GM21717 (cell line): ENCODE measurements at regions not wholly inside any gene's neighbourhood (a gene's known extent, or its start where the extent isn't known, plus 50 kb on each side); places are given as distances from the start of the nearest gene placed in this dataset.

Source experiments
- ATAC-seq: cut with Tn5 transposase; IDR thresholded peaks from one replicate; pipeline ENCODE4 v1.9.1; 2021; ENCODE audit warnings: mild to moderate bottlenecking, moderate library complexity; ENCODE audit not compliant: unreplicated experiment

DNA sequence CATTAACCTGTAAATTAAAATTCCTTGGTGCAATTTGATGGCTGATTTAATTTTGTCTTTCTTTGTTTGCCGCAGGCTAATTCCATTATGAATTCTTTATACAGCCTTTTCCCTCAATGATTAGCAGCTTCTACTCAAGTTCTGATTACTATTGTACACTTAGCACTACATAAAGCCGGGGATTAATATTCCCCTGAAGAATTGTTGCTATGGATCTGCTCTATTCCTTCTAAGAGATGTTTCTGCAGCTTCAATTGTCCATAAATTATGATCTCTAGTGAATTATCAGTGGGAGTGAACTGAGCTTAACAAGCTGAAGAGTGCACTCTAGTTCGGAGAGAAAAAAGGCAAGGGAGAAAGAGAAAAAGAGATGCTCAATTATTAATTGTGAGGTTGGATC lies 433.7 kb upstream of the SPRED2 start:
- ATAC-seq: no peak

DNA sequence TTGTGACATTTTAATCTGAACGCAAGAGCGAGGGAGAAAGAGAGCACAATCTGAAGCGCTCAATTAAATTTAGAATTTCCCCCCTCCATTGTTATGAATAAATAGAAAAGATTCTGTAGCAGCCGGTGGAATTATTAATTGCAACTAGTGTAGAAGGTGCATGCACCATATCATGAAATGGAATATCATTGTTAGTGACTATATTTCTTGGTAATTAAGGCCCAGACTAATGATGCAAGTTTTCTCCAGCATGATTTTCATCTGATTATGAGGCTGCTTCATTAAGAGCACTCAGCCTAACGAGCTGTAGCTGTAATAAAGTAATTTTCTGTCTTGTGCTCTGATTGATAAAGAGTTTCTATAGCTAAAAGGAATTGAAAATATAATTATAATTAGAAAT lies 432.2 kb upstream of the SPRED2 start:
- ATAC-seq: no peak

GRCh38 chr2:65863713-65864112 lies 431.3 kb upstream of the SPRED2 start:
- no peak for ATAC-seq

GRCh38 chr2:65856928-65857327 lies 424.5 kb upstream of the SPRED2 start:
- no peak for ATAC-seq

GRCh38 chr2:65856423-65856822 lies 424.0 kb upstream of the SPRED2 start:
- ATAC-seq: no peak

- ATAC-seq: no peak
These were observed 418.3 kb upstream of the SPRED2 start for GRCh38 chr2:65850695-65851094.

- ATAC-seq: no peak
These were observed 414.7 kb upstream of the SPRED2 start for GRCh38 chr2:65846989-65847678.

- no peak for ATAC-seq
These were observed 413.2 kb upstream of the SPRED2 start for GRCh38 chr2:65845442-65846182.

GRCh38 chr2:65842104-65842503 lies 409.7 kb upstream of the SPRED2 start:
- ATAC-seq: no peak

GRCh38 chr2:65835975-65836549 lies 403.7 kb upstream of the SPRED2 start:
- no peak for ATAC-seq

GRCh38 chr2:65834771-65835475 lies 402.5 kb upstream of the SPRED2 start:
- ATAC-seq: no peak

- no peak for ATAC-seq
These were observed 401.7 kb upstream of the SPRED2 start for GRCh38 chr2:65834062-65834461.

DNA sequence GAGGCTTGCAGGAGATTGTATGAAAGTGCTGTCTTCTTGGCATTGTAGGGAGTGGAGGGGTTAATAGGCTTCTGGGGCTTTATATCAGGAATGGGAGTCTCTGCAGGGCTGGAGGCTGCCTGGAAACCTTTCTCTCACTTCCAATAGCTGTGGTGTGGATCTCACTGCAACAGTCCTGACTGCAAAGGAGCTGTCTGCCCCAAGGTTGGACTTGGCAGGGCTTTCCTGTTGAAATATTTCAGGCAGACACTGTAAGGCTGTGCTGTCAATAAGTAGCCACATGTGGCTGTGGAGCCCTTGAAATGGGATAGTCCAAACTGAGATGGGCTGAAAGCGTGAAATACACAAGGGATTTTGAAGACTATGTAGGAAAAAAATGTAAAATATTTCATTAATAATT lies 399.1 kb upstream of the SPRED2 start:
- ATAC-seq: no peak

- ATAC-seq: no peak
These were observed 394.2 kb upstream of the SPRED2 start for GRCh38 chr2:65826567-65826966.

DNA sequence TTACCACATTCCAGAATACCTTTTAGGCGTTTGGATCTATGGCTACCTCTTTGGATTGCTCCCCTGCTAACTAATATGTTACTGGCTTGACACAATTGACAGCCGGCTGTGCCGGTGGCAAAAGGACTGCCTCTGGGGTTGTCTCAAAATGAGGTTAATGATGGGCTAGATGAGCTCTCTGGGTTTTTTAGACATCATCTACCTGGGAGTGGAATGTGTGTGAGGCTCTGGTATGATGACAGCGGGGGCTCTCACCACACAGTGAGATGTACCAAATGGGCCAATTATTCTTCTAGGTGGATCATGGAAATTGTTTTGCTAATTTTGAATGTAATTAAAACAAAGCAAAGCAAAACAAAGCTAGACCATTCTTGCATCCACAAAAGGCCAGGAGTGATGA lies 391.1 kb upstream of the SPRED2 start:
- no peak for ATAC-seq

- no peak for ATAC-seq
These were observed 388.1 kb upstream of the SPRED2 start for GRCh38 chr2:65820454-65820853.

- no peak for ATAC-seq
These were observed 387.6 kb upstream of the SPRED2 start for GRCh38 chr2:65819963-65820362.

- ATAC-seq: no peak
These were observed 386.6 kb upstream of the SPRED2 start for GRCh38 chr2:65818873-65819451.

GRCh38 chr2:65813631-65814173 lies 381.3 kb upstream of the SPRED2 start:
- ATAC-seq: no peak

DNA sequence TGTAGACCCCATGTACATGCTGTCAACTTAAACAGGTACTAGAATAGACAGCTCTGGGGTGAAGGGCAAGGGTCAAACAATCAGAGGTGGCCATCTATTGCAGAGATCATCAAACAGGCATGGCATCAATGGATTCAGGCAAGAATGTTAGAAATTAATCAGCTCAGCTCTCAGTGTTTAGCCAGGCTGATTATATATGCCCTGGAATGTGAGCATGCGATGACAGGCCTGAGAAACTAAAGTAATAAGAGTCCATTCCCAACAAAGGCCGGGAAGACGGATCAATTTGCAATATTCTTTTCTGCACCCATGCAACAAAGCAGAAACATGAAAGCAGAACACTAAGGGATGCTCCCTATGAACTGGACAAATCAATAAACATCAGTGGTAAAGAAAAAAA lies 380.5 kb upstream of the SPRED2 start:
- ATAC-seq: no peak

- no peak for ATAC-seq
These were observed 375.5 kb upstream of the SPRED2 start for GRCh38 chr2:65807942-65808341.
